ENCODE measurements at regions not wholly inside any gene's neighbourhood (a gene's known extent, or its start where the extent isn't known, plus 50 kb on each side); places are given as distances from the start of the nearest gene placed in this dataset.

GRCh38 chr5:97553604-97554452 is 370.8 kb upstream of the RIOK2 start:
- no peaks in the 10 kb centered on the region for H3K4me1 Mint-ChIP-seq (ENCODE audit: unreplicated experiment)
- no peaks in the 10 kb centered on the region for H3K36me3 Mint-ChIP-seq
- H3K4me3 Mint-ChIP-seq, result no peak overlapping the region
- TF ChIP-seq CTCF (conservative IDR thresholded peaks at IDR 0.05), result no peak
- no peak for DNase-seq (ENCODE audit: extremely low spot score, unreplicated experiment)
- no peaks in the 10 kb centered on the region for H3K9me3 Mint-ChIP-seq
- no peak overlapping the region for H3K27ac Mint-ChIP-seq
- H3K27me3 Mint-ChIP-seq, result no peaks in the 10 kb centered on the region

- Mint-ChIP-seq H3K27me3 (no peaks in the 10 kb centered on the region), H3K36me3 (no peaks in the 10 kb centered on the region), H3K27ac (no peak overlapping the region), H3K9me3 (no peaks in the 10 kb centered on the region), H3K4me1 (ENCODE audit: unreplicated experiment) (no peaks in the 10 kb centered on the region), H3K4me3 (no peak overlapping the region)
- no peak for TF ChIP-seq CTCF (conservative IDR thresholded peaks at IDR 0.05)
- DNase-seq (ENCODE audit: extremely low spot score, unreplicated experiment), result no peak
These were observed 372.1 kb upstream of the RIOK2 start for GRCh38 chr5:97554977-97555643.

- H3K36me3 Mint-ChIP-seq, result no peaks in the 10 kb centered on the region
- H3K27ac Mint-ChIP-seq, result no peak overlapping the region
- no peak overlapping the region for H3K4me3 Mint-ChIP-seq
- no peak for TF ChIP-seq CTCF (conservative IDR thresholded peaks at IDR 0.05)
- H3K27me3 Mint-ChIP-seq, result no peaks in the 10 kb centered on the region
- no peaks in the 10 kb centered on the region for H3K9me3 Mint-ChIP-seq
- H3K4me1 Mint-ChIP-seq (ENCODE audit: unreplicated experiment), result no peaks in the 10 kb centered on the region
- DNase-seq (ENCODE audit: extremely low spot score, unreplicated experiment), result no peak
These were observed 372.6 kb upstream of the RIOK2 start for GRCh38 chr5:97555644-97555981.

- no peak for DNase-seq (ENCODE audit: extremely low spot score, unreplicated experiment)
- Mint-ChIP-seq H3K4me1 (ENCODE audit: unreplicated experiment) (no peaks in the 10 kb centered on the region), H3K27me3 (no peaks in the 10 kb centered on the region), H3K27ac (no peak overlapping the region), H3K9me3 (no peaks in the 10 kb centered on the region), H3K4me3 (no peak overlapping the region), H3K36me3 (no peaks in the 10 kb centered on the region)
- no peak for TF ChIP-seq CTCF (conservative IDR thresholded peaks at IDR 0.05)
These were observed 377.0 kb upstream of the RIOK2 start for GRCh38 chr5:97559827-97560598.

- no peak for DNase-seq (ENCODE audit: extremely low spot score, unreplicated experiment)
These were observed 377.5 kb upstream of the RIOK2 start for GRCh38 chr5:97560599-97560993.

More at GRCh38 chr5:97560599-97560993, 377.5 kb upstream of the RIOK2 start:
- H3K4me3 Mint-ChIP-seq, result no peak overlapping the region
- no peaks in the 10 kb centered on the region for H3K36me3 Mint-ChIP-seq
- TF ChIP-seq CTCF (conservative IDR thresholded peaks at IDR 0.05), result no peak
- no peaks in the 10 kb centered on the region for H3K4me1 Mint-ChIP-seq (ENCODE audit: unreplicated experiment)
- no peak overlapping the region for H3K27ac Mint-ChIP-seq
- H3K27me3 Mint-ChIP-seq, result no peaks in the 10 kb centered on the region
- no peaks in the 10 kb centered on the region for H3K9me3 Mint-ChIP-seq
